GM12891 (cell line): ENCODE measurements at regions not wholly inside any gene's neighbourhood (a gene's known extent, or its start where the extent isn't known, plus 50 kb on each side); places are given as distances from the start of the nearest gene placed in this dataset.

Experiments used
- DNase-seq: peaks from one replicate; pipeline ENCODE4 v3.0.0; 2011; ENCODE audit warnings: low spot score; ENCODE audit not compliant: insufficient read length
- FAIRE-seq: peaks from 2 replicates; lab custom pipeline; 2011; peaks lifted over from hg19 to GRCh38; lab: Jason Lieb, UNC
- PAX5 ChIP-seq: IDR thresholded peaks from 2 replicates; pipeline ENCODE4 v1.6.1; 2011; ENCODE audit warnings: low read length, moderate library complexity, mild to moderate bottlenecking; ENCODE audit not compliant: insufficient read depth, severe bottlenecking
- POLR2A ChIP-seq: IDR thresholded peaks from 2 replicates; pipeline ENCODE4 v1.6.1; 2011; ENCODE audit warnings: low read depth, low read length, control low read depth
- POLR2AphosphoS5 ChIP-seq: IDR thresholded peaks from 2 replicates; pipeline ENCODE4 v1.6.1; 2011; ENCODE audit warnings: low read depth, low read length, control low read depth
- POU2F2 ChIP-seq: IDR thresholded peaks from 2 replicates; pipeline ENCODE4 v1.6.1; 2011; ENCODE audit warnings: low read depth, mild to moderate bottlenecking, control low read depth, low read length, moderate library complexity
- SPI1 ChIP-seq: IDR thresholded peaks from 2 replicates; pipeline ENCODE4 v1.6.1; 2011; ENCODE audit warnings: low read depth, low read length, control low read depth
- TAF1 ChIP-seq: IDR thresholded peaks from 2 replicates; pipeline ENCODE4 v1.6.1; 2011; ENCODE audit warnings: low read depth, low read length, control low read depth

GRCh38 chr3:55413236-55413635, 73.9 kb downstream of the WNT5A start:
- TF ChIP-seq POLR2AphosphoS5 (no peak), PAX5 (no peak), POU2F2 (no peak), TAF1 (no peak), SPI1 (no peak), POLR2A (no peak)
- FAIRE-seq: no peak
- no peak for DNase-seq

GRCh38 chr3:55412545-55412944, 74.6 kb downstream of the WNT5A start:
- DNase-seq (no peak), FAIRE-seq (no peak)
- no peak for TF ChIP-seq SPI1

DNA sequence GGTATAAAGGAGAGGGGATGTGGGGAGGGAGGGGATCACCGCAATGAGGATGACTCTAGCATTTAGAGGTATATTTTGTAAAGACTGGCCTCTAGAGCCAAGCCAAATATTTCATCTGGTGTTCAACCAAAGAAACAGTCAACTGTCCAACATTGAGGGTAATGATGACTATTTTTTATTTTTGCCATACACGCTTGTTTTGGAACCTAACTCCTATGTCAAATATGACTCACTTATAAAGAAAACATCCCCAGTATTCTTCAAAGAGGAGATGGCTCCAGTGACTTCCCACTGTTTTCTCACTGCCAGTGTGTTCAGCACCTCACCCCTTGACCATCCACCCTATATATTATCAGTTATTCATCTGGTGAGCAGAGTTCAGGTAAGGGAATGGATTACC, 77.3 kb downstream of the WNT5A start:
- TF ChIP-seq POU2F2 (no peak), PAX5 (no peak), TAF1 (no peak), POLR2A (no peak), SPI1 (no peak), POLR2AphosphoS5 (no peak)
- DNase-seq: no peak
- FAIRE-seq: no peak

GRCh38 chr3:55408193-55408826, 78.8 kb downstream of the WNT5A start:
- DNase-seq (no peak), FAIRE-seq (no peak)
- TF ChIP-seq PAX5: no peak
- no peak for TF ChIP-seq TAF1
- TF ChIP-seq POLR2AphosphoS5: no peak
- TF ChIP-seq POU2F2: no peak
- TF ChIP-seq POLR2A: no peak
- TF ChIP-seq SPI1: no peak

DNA sequence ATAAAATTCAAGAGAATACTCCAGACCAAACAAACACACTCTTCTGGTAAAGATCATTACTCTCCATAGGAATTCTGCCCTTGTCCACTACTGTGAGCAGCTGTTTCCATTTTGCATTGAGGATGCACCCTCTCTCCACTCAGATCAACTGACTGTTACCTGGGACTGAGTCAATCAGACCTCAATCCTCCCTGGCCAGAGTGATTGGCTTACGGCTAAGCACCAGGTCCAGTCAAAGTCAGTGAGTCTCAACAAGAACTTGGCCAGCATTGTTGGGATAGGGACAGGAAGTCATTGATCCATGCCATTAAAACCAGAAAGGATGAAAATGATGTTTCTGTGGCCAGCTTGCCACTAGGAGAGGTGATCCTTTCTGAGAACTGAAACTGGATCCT, 79.7 kb downstream of the WNT5A start:
- FAIRE-seq (no peak), DNase-seq (no peak)

DNA sequence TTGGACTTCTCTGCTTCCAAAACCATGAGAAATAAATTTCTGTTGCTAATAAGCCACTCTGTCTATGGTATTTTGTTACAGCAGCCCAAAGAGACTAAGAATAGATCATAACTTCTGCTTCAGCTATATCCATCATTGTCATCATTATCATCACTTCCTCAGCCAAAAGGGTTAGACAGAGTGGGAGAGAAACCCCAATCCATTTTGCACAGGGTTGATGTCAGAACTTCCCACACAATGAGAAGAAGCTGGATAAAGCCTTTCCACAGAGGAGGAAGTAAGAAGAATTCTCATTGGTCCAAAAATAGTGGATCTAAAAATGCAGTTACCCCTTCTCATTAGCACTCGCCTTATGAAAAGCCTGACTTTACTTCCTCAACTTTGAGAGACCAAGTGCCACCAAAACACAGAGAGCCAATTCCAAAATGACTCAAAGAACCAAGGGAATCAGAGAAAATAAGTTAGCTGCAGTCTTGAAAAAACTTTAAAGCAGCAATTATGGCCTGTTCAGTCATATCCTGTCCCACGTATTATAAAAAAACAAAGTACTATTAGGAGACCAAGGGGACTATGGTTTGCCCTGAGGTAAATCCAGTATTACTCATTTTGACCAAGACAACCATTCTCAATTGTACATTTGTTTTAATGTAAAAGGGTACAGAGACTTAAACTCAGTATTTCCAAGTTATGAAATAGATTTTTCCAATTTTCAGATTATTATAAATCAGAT, 80.2 kb downstream of the WNT5A start:
- DNase-seq: no peak
- no peak for TF ChIP-seq POLR2AphosphoS5
- TF ChIP-seq TAF1: no peak
- no peak for TF ChIP-seq POLR2A
- no peak for TF ChIP-seq POU2F2
- TF ChIP-seq PAX5: no peak
- no peak for TF ChIP-seq SPI1
- FAIRE-seq: no peak

More for the DNA sequence above, 79.7 kb downstream of the WNT5A start:
- no peak for TF ChIP-seq POLR2A
- no peak for TF ChIP-seq SPI1
- TF ChIP-seq PAX5: no peak
- TF ChIP-seq POU2F2: no peak
- TF ChIP-seq TAF1: no peak
- no peak for TF ChIP-seq POLR2AphosphoS5

- DNase-seq (no peak), FAIRE-seq (no peak)
- TF ChIP-seq PAX5 (no peak), POLR2AphosphoS5 (no peak), POLR2A (no peak), TAF1 (no peak), SPI1 (no peak), POU2F2 (no peak)
Observed at GRCh38 chr3:55405436-55405835, 81.7 kb downstream of the WNT5A start.

DNA sequence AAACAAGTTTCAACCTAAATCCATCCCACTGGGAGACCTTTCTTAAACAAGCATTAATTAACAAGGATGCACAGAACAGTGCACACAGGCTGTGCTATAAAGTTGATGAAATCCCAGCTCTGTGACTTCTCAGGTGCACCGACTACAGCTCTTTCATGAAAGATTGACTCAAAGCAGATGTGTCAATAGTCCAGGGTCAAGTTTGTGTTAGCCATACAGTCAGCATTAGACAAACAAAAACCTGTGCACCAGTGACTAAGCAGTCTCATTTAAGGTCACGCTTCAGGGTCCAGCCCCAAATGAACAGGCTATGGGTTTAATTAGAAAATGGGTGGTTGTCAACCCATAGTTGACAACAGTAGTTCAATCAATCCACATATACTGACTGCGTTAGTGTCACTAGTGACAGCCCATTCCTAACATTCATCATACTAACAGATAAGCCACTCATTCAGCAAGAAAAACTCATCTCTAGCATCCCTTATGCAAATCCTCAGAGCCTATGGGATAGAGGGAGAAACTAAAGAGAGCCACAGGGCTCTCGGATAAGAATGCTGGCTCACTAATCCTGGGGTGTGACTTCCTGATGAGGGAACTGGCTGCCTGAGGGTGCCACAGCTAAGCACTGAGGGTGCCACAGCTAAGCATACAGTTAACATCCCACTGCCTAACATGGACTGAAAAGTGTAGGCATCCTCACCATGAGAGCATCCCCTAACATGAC, 84.1 kb downstream of the WNT5A start:
- DNase-seq: no peak
- no peak for FAIRE-seq
- no peak for TF ChIP-seq PAX5
- no peak for TF ChIP-seq SPI1
- no peak for TF ChIP-seq TAF1
- no peak for TF ChIP-seq POLR2A
- TF ChIP-seq POU2F2: no peak
- TF ChIP-seq POLR2AphosphoS5: no peak

DNA sequence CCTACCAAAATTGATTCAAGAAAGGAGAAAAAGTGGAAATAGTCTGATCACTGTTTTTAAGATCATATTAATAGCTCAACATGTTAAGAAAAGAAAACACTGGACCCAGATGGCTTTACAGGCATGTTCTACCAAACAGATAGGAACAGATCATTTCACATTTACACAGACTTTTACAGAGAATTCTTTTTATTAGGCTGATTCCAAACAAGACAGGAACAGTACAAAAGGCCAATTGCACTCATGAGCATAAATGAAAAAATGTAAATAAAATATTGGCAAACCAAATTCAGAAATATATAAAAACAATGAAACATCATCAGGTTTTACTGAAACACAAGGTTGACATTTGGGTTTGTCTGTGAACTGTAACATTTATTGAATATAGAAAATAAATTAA, 106.5 kb downstream of the WNT5A start:
- DNase-seq: no peak
- no peak for TF ChIP-seq POLR2AphosphoS5
- no peak for TF ChIP-seq POU2F2
- TF ChIP-seq SPI1: no peak
- TF ChIP-seq TAF1: no peak
- no peak for FAIRE-seq
